ENCODE measurements at regions not wholly inside any gene's neighbourhood (a gene's known extent, or its start where the extent isn't known, plus 50 kb on each side); places are given as distances from the start of the nearest gene placed in this dataset.

DNA sequence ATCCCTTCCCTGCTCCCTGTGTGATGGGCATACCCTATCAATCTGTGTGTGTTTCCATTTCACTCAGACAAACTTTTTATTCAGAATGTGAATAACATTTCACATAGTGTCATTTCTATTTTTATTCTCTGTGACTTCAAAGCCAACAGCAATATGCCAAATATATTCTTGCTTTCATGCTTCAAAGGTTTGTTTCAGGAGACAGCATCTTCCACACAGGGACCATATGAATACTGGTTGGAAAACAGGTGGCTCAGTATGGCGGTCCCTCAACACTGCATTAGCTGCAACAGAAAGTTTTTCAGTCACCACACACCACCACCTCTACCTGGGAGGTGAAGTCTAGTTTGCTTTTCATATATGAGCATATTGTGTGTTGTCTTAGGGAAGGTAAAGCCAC, 111.0 kb upstream of the PTPN3 start:
- no peak for FAIRE-seq
- ChIA-PET CTCF (ENCODE audit: low intra/inter-chr PET ratio) (no interaction called here), POLR2A (no interaction called here)
- Histone ChIP-seq H3K4me3 (no peak overlapping the region), H3K4me2 (ENCODE audit: insufficient read depth, low read length) (no peak overlapping the region), H3K4me1 (replicated peaks in 1 of 2; ENCODE audit: control insufficient read depth in 2 of 2, insufficient read depth in 2 of 2, low read length in 2 of 2) (no peaks in the 10 kb centered on the region), H3K9me1 (ENCODE audit: control insufficient read depth, insufficient read depth, low read length) (no peaks in the 10 kb centered on the region), H3K9me3 (replicated peaks; ENCODE audit: control insufficient read depth, insufficient read depth, low read depth, low read length) (no peaks in the 10 kb centered on the region), H3K27me3 (ENCODE audit: control insufficient read depth in 2 of 2, insufficient read depth in 2 of 2, low read length in 2 of 2) (no peaks in the 10 kb centered on the region), H2AFZ (ENCODE audit: low read depth, low read length) (no peak overlapping the region), H3K79me2 (ENCODE audit: control insufficient read depth, insufficient read depth, low read length) (no peaks in the 10 kb centered on the region), H3K36me3 (ENCODE audit: control insufficient read depth, insufficient read depth, low read length) (no peaks in the 10 kb centered on the region), H3K27ac (ENCODE audit: extremely low read depth, low read depth, low read length) (no peak overlapping the region), H4K20me1 (replicated peaks; ENCODE audit: control insufficient read depth, insufficient read depth, low read length) (no peaks in the 10 kb centered on the region), H3K9ac (ENCODE audit: insufficient read depth in 1 of 2, low read depth in 2 of 2, low read length in 2 of 2) (no peak overlapping the region)
- 0% methylated on average over 1 of the region's 1 CpG for WGBS (ENCODE audit: insufficient coverage, low coverage, missing lambda C conversion rate)
- intact Hi-C loops (cut with micrococcal nuclease), result no loop called here
- in situ Hi-C loops (cut with MboI), result no loop called here
- TF ChIP-seq, protein P1, sequence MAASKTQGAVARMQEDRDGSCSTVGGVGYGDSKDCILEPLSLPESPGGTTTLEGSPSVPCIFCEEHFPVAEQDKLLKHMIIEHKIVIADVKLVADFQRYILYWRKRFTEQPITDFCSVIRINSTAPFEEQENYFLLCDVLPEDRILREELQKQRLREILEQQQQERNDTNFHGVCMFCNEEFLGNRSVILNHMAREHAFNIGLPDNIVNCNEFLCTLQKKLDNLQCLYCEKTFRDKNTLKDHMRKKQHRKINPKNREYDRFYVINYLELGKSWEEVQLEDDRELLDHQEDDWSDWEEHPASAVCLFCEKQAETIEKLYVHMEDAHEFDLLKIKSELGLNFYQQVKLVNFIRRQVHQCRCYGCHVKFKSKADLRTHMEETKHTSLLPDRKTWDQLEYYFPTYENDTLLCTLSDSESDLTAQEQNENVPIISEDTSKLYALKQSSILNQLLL (CRISPR knock-in tag; IDR thresholded peaks at IDR 0.05; ENCODE audit: borderline replicate concordance), result no peak
- DNase-seq (ENCODE audit: extremely low read depth in 1 of 4, low spot score in 3 of 4), result no peak
- no TSS peak for BruUV-seq (replicated peaks)
- no peak for ATAC-seq

GRCh38 chr9:109616571-109617120, 118.5 kb upstream of the PTPN3 start:
- in situ Hi-C loops (cut with MboI), result no loop called here
- no peaks in the 10 kb centered on the region for H3K27me3 ChIP-seq (ENCODE audit: control insufficient read depth in 2 of 2, insufficient read depth in 2 of 2, low read length in 2 of 2)
- intact Hi-C loops (cut with micrococcal nuclease), result no loop called here
- no peak for ATAC-seq
- ChIA-PET CTCF (ENCODE audit: low intra/inter-chr PET ratio) (no interaction called here), POLR2A (interaction anchor here (0.6 to 0.9 kb wide), 3 partner anchors 30 to 1279 kb away, joined by 3 read pairs; no protein-coding TSS in a partner anchor)
- no peak overlapping the region for H3K4me3 ChIP-seq
- H2AFZ ChIP-seq (ENCODE audit: low read depth, low read length), result no peak overlapping the region
- H3K9ac ChIP-seq (ENCODE audit: insufficient read depth in 1 of 2, low read depth in 2 of 2, low read length in 2 of 2), result no peak overlapping the region
- H3K9me1 ChIP-seq (ENCODE audit: control insufficient read depth, insufficient read depth, low read length), result no peaks in the 10 kb centered on the region
- 0% methylated on average over 1 of the region's 1 CpG for WGBS (ENCODE audit: insufficient coverage, low coverage, missing lambda C conversion rate)
- FAIRE-seq, result no peak
- BruUV-seq (replicated peaks), result no TSS peak
- no peaks in the 10 kb centered on the region for H3K9me3 ChIP-seq (replicated peaks; ENCODE audit: control insufficient read depth, insufficient read depth, low read depth, low read length)
- no peaks in the 10 kb centered on the region for H3K36me3 ChIP-seq (ENCODE audit: control insufficient read depth, insufficient read depth, low read length)
- DNase-seq (ENCODE audit: extremely low read depth in 1 of 4, low spot score in 3 of 4), result no peak
- H3K4me1 ChIP-seq (replicated peaks in 1 of 2; ENCODE audit: control insufficient read depth in 2 of 2, insufficient read depth in 2 of 2, low read length in 2 of 2), result no peaks in the 10 kb centered on the region
- H3K4me2 ChIP-seq (ENCODE audit: insufficient read depth, low read length), result no peak overlapping the region
- H3K27ac ChIP-seq (ENCODE audit: extremely low read depth, low read depth, low read length), result no peak overlapping the region
- no peaks in the 10 kb centered on the region for H4K20me1 ChIP-seq (replicated peaks; ENCODE audit: control insufficient read depth, insufficient read depth, low read length)
- no peaks in the 10 kb centered on the region for H3K79me2 ChIP-seq (ENCODE audit: control insufficient read depth, insufficient read depth, low read length)
- TF ChIP-seq NFE2 (IDR thresholded peaks at IDR 0.05; ENCODE audit: low read depth) (no peak), ZNF444 (CRISPR knock-in tag; IDR thresholded peaks at IDR 0.05) (no peak), PRDM10 (IDR thresholded peaks at IDR 0.05; ENCODE audit: partially characterized antibody) (no peak), CBX2 (IDR thresholded peaks at IDR 0.05; ENCODE audit: insufficient read depth, low read length, poor library complexity, severe bottlenecking) (no peak), GABPB1 (CRISPR knock-in tag; IDR thresholded peaks at IDR 0.05) (no peak), DLX4 (CRISPR knock-in tag; IDR thresholded peaks at IDR 0.05) (no peak), MECOM (CRISPR knock-in tag; IDR thresholded peaks at IDR 0.05) (no peak), FOXP1 (CRISPR knock-in tag; IDR thresholded peaks at IDR 0.05) (no peak), DDX20 (tag; IDR thresholded peaks at IDR 0.05; ENCODE audit: low read depth) (no peak), ZNF699 (CRISPR knock-in tag; IDR thresholded peaks at IDR 0.05; ENCODE audit: insufficient replicate concordance) (no peak)
